H54 (cell line): ENCODE measurements at regions not wholly inside any gene's neighbourhood (a gene's known extent, or its start where the extent isn't known, plus 50 kb on each side); places are given as distances from the start of the nearest gene placed in this dataset.
A peak's percentile ranks its signal among the peaks of the same experiment; 100 is the strongest.

Experiments
- DNase-seq: peaks from one replicate; pipeline ENCODE4 v3.0.0; 2011; ENCODE audit warnings: low spot score, mixed read lengths; ENCODE audit not compliant: insufficient read length
- FAIRE-seq: peaks from 3 replicates; lab custom pipeline; 2011; peaks lifted over from hg19 to GRCh38; lab: Jason Lieb, UNC
- POLR2A ChIP-seq: IDR thresholded peaks from 2 replicates; pipeline ENCODE4 v1.6.1; 2011; ENCODE audit warnings: low read depth, mild to moderate bottlenecking, low read length

- TF ChIP-seq POLR2A, result no peak
- no peak for DNase-seq
These were observed 396.8 kb upstream of the TBL1XR1 start for GRCh38 chr3:177594096-177594495.

GRCh38 chr3:177595530-177596188, 398.4 kb upstream of the TBL1XR1 start:
- no peak for TF ChIP-seq POLR2A
- DNase-seq (no peak), FAIRE-seq (no peak)

More at GRCh38 chr3:177594096-177594495, 396.8 kb upstream of the TBL1XR1 start:
- FAIRE-seq, result no peak

GRCh38 chr3:177596248-177596815, 399.1 kb upstream of the TBL1XR1 start:
- TF ChIP-seq POLR2A, result no peak
- FAIRE-seq (peak; percentile 27), DNase-seq (no peak)

- TF ChIP-seq POLR2A, result no peak
- FAIRE-seq, result no peak
- DNase-seq, result no peak
These were observed 399.6 kb upstream of the TBL1XR1 start for GRCh38 chr3:177596816-177597271.

- TF ChIP-seq POLR2A, result no peak
- FAIRE-seq, result peak; percentile 30
- no peak for DNase-seq
These were observed 400.2 kb upstream of the TBL1XR1 start for GRCh38 chr3:177597311-177598096.

GRCh38 chr3:177598097-177598833, 401.0 kb upstream of the TBL1XR1 start:
- DNase-seq (no peak), FAIRE-seq (no peak)
- no peak for TF ChIP-seq POLR2A

GRCh38 chr3:177599326-177599725, 402.0 kb upstream of the TBL1XR1 start:
- DNase-seq, result no peak
- TF ChIP-seq POLR2A, result no peak
- no peak for FAIRE-seq

- no peak for TF ChIP-seq POLR2A
- DNase-seq, result no peak
- no peak for FAIRE-seq
These were observed 402.6 kb upstream of the TBL1XR1 start for GRCh38 chr3:177599837-177600236.

- no peak for TF ChIP-seq POLR2A
- FAIRE-seq (no peak), DNase-seq (no peak)
These were observed 403.1 kb upstream of the TBL1XR1 start for GRCh38 chr3:177600411-177600810.

GRCh38 chr3:177601152-177601551, 403.9 kb upstream of the TBL1XR1 start:
- no peak for TF ChIP-seq POLR2A
- no peak for DNase-seq
- FAIRE-seq, result no peak

- no peak for TF ChIP-seq POLR2A
- FAIRE-seq, result no peak
- no peak for DNase-seq
These were observed 405.4 kb upstream of the TBL1XR1 start for GRCh38 chr3:177602601-177603147.

GRCh38 chr3:177603148-177603603, 405.9 kb upstream of the TBL1XR1 start:
- no peak for DNase-seq
- TF ChIP-seq POLR2A, result no peak
- no peak for FAIRE-seq

- no peak for TF ChIP-seq POLR2A
- FAIRE-seq, result no peak
These were observed 406.9 kb upstream of the TBL1XR1 start for GRCh38 chr3:177604181-177604580.

More at GRCh38 chr3:177604181-177604580, 406.9 kb upstream of the TBL1XR1 start:
- DNase-seq, result no peak
